Coronary artery (tissue), 2 donors: ENCODE measurements at regions not wholly inside any gene's neighbourhood (a gene's known extent, or its start where the extent isn't known, plus 50 kb on each side); places are given as distances from the start of the nearest gene placed in this dataset.

Experiments
- DNase-seq: peaks from one replicate; pipeline ENCODE4 v3.0.0-alpha.2; 2017; ENCODE audit warnings: low spot score
- H3K27ac ChIP-seq, 2 donors: fragments of 200-600 bp; sonication (generic); one replicate each; pipeline ENCODE4 v1.5.1; 2016 to 2019
- H3K4me3 ChIP-seq: fragments of 200-600 bp; sonication (generic); 2 replicates; pipeline ENCODE4 v1.5.1; 2016; ENCODE audit warnings: mild to moderate bottlenecking, moderate library complexity
- CTCF ChIP-seq: fragments of 200-600 bp; sonication (generic); IDR thresholded peaks from one replicate; pipeline ENCODE4 v1.5.1; 2019; ENCODE audit warnings: antibody characterized with exemption

- no peak overlapping the region for H3K27ac ChIP-seq
- no peak for TF ChIP-seq CTCF
- DNase-seq: no peak
- no peak overlapping the region for H3K4me3 ChIP-seq
These were observed 1334.5 kb upstream of the ADGRB3 start for GRCh38 chr6:67300430-67301040.

- Histone ChIP-seq H3K27ac (no peak overlapping the region), H3K4me3 (no peak overlapping the region)
- DNase-seq: no peak
- no peak for TF ChIP-seq CTCF
These were observed 1342.9 kb upstream of the ADGRB3 start for GRCh38 chr6:67292169-67292568.

GRCh38 chr6:67287566-67287965 lies 1347.5 kb upstream of the ADGRB3 start:
- no peak for TF ChIP-seq CTCF
- no peak overlapping the region for H3K27ac ChIP-seq
- no peak for DNase-seq
- no peak overlapping the region for H3K4me3 ChIP-seq

GRCh38 chr6:67285770-67286495 lies 1349.1 kb upstream of the ADGRB3 start:
- Histone ChIP-seq H3K4me3 (no peak overlapping the region), H3K27ac (no peak overlapping the region)
- DNase-seq: no peak
- no peak for TF ChIP-seq CTCF

GRCh38 chr6:67277312-67277711 lies 1357.8 kb upstream of the ADGRB3 start:
- Histone ChIP-seq H3K4me3 (no peak overlapping the region), H3K27ac (no peak overlapping the region)
- TF ChIP-seq CTCF: no peak
- DNase-seq: no peak

GRCh38 chr6:67265996-67266921 lies 1368.8 kb upstream of the ADGRB3 start:
- no peak for TF ChIP-seq CTCF
- no peak for DNase-seq
- Histone ChIP-seq H3K27ac (no peak overlapping the region), H3K4me3 (no peak overlapping the region)
